HG03108 (cell line): ENCODE measurements at regions not wholly inside any gene's neighbourhood (a gene's known extent, or its start where the extent isn't known, plus 50 kb on each side); places are given as distances from the start of the nearest gene placed in this dataset.
"Not testable (repeated sequence)": the region's sequence is repeated elsewhere in the genome, so short reads cannot be mapped to it uniquely, and the experiment has no call there.

ENCODE experiments used
- ATAC-seq: cut with Tn5 transposase; IDR thresholded peaks from one replicate; pipeline ENCODE4 v1.9.1; 2021; ENCODE audit warnings: moderate library complexity; ENCODE audit not compliant: unreplicated experiment

DNA sequence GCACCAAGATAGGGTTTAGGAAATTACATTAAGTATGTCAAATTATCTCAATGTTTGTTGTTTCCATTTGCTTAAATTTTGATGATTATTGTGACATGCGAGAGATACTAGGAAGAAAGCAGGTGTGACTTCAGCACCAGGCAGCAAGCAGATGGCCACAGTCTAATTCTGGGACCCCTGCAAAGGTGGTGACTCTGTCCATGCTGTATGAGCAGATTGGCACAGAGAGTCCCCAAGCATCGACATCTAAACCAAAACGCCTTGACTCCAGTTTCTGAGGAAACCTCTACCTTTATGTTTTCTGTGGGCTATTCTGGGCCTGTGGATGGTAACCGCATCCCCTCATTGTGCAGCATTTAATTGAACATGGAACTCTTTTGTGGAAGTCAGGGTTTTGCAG is 670.1 kb upstream of the TMEM132C start:
- no peak for ATAC-seq

DNA sequence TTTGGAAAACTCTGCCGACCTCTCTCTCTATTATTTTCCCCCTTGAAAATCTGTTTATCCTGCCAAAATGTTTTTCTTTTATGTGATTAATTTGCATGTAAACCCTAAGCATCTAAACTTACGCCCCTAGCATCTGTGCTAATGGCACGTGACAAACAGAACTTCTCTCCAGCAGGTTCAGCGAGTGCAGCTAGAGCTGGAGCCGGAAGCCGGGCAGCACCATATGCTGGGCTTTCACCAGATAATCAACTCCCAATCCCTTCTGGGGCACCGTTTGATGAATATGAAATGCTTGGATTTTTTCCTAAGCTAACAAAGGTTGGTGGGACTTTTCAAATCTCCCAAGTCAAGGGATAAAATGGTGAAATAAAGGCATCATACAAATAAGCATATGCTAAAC is 667.5 kb upstream of the TMEM132C start:
- ATAC-seq: no peak

DNA sequence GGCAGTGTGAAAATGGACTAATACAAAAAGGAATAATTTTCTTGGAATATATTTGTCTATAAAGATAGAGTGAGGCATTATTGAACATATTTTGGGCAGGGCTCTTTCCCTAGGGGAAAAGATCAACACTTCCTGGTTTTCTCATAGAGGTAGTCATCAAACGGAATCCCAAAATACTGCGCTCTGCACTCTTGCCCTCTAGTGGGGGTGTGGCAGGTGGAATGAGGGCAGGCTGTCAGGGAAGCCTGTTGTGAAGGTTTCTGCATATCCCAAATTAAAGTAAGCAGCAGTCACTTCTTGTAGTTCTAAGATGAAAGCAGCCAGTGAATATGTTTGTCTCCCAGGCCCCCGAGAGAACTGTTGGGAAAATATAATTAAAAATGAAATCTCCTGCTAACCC is 666.8 kb upstream of the TMEM132C start:
- ATAC-seq: no peak

DNA sequence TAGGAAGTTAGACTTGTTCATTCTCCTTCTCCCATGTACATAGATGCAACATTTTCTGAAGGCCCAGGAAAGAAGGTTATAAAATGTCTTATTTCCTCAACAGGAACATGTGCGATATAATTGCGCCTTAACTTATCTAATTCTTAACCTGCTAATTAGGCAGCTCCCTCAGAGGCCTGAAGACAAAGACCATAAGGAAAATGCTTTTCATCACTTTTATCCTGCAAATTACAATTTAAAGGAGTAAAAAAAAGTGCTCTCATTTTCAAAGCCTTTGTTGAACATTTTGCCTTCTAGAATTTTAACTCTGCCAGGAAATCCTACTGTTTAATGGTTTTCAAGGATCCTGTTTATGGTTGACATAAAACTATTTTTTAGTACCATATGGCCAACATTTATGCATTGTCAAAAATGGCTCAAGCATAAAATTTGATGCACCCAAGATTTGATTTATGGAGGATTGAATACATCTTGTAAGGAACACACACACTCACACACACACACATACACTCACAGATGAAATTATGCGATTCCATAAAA is 660.4 kb upstream of the TMEM132C start:
- no peak for ATAC-seq

DNA sequence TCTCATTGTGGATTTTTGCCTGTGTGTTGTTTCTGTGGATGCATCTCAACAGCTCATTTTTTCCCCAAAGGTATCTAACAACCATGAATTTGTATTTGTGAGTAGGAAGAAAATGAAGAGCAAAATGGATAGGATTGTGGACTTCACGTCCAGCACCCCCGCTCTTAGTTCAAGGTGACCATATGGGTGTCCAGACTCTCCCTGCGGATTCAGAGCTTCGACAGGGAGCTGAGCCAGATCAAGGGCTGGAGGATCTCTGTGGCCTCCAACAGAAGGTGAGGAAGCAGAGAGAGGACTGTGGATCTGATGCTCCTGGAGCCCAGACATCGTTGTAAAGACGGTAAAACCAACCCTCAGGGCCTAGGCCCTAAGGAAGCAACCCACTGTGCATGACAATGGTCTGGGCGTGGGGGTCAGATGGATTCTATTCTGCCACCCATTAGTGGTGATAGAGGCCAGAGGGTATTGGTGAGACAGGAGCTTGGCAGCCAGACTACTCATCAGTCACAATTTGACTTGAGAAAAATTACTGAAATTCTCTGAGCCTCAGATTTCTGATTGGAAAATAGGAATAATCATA is 659.7 kb upstream of the TMEM132C start:
- no peak for ATAC-seq

DNA sequence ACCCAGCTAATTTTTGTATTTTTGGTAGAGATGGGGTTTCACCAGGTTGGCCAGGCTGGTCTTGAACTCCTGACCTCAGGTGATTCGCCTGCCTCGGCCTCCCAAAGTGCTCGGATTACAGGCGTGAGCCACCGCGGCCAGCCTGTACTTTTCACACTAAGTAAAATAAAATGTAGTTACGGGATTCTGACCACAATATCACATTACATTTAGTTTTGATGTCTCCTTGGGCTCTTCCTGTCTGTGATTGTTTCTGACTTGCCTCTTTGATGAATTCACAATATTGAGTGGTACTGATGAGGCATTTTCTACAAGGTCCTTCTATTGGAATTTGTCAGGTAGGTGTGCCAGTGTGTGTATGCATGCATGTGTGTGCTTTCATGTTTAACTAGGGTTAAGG is 658.6 kb upstream of the TMEM132C start:
- ATAC-seq: not testable (repeated sequence)

DNA sequence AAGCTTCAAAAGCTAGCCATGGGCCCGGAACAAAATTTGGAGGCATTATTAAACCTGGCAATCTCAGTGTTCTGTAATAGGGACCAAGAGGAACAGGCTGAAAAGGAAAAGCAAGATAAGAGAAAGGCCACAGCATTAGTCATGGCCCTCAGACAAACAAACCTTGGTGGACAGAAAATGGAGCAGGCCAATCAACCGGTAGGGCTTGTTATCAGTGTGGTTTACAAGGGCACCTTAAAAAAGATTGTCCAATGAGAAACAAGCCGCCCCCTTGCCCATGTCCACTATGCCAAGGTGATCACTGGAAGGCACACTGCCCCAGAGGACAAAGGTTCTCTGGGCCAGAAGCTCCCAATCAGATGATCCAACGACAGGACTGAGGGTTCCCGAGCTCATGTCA is 653.9 kb upstream of the TMEM132C start:
- ATAC-seq: no peak

DNA sequence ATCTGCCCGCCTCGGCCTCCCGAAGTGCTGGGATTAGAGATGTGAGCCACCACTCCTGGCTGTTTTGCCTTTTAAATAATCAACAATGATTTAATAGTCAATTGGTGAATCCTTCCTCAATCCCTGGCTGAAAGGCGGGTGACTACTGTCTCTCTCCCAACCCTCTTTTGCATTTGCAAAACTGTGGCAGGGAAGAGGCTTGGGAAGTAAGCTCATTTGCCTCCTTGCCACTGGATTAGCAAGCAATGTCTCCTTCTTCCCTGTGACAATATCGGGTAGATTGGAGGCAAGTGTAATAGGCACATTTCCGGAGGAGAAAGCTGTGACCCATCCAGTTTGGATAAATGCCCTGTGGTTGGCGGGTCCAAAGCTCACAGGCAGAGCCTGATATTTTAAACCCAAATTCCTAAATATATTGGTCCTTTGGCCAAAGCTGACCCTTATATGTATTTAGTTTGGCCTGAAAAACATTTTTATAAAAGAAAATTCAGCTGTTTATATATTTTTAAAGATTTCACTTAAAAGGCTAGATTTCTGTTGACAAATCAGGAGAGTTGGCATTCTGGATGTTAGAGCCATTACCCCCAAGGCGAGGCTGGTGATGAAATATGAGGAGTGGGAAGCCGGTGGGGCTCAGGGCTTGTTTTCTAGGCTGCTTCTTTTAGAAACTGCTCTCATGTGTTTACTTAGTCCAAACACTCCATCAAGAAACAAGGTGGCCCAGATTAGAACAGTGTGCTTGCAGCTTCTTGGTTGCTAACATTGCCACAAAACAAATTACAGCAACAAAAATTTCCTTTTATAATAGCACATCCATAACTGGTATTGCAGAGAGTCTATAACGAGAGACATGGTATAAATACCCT is 646.9 kb upstream of the TMEM132C start:
- ATAC-seq: no peak

DNA sequence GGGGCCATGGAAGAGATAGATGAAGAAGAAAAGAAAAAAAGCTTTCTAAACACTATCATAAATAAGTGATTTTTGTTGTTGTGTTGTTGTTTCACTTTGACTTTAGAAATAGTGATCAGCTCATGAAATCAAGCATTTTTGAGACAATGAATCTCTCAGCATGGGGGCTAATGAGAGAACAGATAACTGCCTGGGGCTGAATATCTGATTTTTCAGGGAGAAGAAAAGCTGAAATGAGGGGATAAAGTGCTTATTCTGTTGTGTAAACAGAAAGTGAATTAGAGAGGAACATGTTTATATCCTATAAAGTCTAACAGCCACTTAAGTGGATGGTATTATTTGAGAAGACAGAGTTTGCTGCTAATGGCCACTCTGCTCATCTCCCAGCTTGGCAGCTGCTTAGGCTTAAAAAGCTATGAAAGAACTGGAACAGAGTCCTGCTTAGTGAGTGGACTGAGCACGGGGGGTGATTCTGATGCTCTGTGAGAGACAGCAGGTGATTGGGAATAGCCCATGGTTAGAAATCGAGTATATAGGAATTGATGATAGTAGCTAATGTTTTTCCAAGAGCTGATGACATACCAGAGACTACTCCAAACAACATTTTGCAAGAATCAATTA is 646.1 kb upstream of the TMEM132C start:
- no peak for ATAC-seq

DNA sequence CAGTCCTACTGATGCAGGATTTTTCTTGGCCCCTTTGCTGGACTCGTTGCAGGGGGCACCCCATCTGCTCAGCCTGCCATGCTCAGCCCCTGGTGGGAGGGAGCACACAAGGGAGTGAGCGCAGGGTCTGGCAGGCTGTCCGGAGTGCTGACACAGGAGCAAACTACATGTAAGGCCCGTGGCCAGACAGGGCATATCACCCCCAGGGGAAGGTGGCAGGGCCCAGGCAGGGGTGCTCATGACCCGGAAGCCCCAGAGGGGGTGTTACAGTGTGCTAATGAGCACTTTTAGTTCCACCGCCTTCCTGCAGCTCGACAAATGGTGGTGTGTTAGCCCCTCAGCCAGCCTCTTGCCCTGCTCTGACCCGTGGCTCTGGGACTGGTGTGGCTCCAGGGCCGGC is 645.6 kb upstream of the TMEM132C start:
- no peak for ATAC-seq

DNA sequence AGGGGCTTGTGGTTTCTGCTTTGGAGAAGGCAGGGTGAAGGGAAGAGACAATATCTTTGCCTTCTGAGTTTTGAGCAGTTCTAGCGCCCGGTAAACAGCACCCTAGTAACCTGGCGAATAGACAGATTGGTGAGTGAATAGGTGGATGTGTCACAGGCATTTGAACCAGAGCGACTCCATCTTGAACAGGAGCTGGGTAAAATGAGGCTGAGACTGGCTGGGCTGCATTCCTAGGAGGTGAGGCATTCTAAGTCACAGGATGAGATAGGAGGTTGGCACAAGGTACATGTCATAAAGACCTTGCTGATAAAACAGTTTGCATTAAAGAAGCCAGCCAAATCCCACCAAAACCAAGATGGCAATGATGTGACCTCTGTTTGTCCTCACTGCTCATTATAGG is 643.6 kb upstream of the TMEM132C start:
- no peak for ATAC-seq

DNA sequence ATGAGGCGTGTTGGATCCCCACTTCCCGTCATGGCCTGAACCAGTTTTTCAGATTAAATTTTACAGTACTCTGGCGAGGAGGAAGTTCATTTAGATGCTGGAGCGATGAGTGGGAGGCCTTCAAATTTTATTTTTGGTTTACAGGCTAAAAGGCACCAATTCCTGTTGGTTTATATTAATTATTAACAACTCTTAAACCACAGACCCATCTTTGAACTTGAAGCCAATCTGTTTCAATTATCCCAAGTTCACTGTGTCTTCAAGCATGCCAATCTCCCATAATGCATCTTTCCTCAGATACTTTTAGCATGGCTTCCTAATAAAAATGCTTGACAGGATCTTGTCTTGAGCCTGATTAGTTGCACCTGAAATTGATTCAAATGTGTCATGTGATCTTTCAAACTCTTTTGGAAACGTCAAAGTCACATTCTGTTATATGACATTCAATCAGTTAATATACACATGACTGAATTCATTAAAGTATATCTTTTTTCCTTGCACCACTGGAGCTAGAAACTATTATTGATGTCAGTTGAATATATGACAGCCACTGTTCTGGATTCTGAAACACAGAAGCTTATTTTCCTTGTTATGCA is 641.7 kb upstream of the TMEM132C start:
- ATAC-seq: no peak

DNA sequence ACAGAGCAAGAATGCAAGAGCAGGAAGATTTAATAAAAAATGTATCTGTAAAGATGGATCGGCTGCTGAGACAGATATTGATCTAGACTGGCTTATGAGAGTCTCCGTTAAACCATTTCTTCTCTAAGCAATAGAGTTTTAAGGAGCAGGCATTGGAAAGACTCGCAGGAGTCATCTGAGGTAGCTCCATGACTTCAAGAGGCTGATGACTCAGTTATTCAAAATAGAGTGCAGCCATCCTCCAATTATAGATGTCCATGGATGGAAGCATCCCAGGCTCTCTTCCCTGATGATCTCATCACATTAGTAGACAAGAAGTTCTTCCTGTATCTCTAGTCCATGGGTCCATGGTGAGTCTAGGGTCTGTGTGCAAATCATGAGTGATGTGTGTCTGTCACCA is 638.3 kb upstream of the TMEM132C start:
- ATAC-seq: no peak

DNA sequence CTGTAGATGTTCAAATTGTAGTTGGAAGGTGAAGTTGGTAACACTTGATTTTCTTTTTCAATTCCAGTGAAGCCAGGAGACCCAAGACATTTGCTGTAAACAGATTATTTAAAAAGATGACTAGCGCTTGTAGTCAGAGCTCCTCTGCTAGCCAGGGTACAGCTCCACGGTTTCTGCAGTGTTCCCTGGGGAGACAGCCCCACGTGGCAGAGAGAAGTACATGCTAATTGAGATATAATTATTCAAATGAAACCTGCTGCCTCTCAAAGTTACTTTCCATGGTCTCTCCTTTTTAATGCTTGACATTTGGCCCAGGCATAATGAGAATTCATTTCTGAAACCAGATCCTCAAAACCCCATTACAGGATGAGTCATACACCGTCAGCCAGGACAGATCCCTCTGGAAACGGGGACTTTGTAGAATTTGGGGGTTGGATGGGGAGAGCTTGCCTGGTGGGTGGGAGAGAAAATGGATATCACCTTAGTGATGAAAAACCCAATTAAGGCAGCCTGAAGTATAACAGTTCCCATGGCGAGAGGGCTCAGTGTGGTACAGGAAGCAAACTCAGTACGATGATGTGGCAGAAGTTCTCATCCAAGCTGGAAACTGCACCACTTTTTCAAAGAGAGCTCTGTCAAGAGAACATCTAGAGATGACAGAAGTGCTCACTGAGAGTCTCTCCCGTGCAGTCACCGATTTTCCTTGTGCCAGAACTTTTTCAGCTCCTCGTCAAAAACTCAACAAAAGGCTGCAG is 637.7 kb upstream of the TMEM132C start:
- no peak for ATAC-seq

DNA sequence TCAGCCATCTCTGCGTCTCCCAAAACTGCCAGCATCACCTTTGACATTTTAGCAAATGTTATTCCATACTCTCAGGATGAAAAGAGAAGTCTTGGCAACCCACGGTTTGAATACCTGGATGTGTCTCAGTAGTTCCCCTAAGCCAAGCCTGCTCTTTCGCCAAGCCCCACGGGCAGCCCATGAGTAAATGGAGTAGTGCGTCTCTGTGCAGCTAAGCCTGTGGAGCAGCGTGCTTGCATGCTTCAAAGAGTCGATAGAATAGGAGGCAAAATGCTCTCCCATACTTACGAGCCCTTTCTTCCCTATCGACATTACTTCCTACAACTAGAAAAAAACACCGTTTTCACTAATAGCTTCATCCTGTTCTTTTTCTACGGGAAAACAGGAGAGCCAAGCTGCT is 634.5 kb upstream of the TMEM132C start:
- ATAC-seq: no peak

DNA sequence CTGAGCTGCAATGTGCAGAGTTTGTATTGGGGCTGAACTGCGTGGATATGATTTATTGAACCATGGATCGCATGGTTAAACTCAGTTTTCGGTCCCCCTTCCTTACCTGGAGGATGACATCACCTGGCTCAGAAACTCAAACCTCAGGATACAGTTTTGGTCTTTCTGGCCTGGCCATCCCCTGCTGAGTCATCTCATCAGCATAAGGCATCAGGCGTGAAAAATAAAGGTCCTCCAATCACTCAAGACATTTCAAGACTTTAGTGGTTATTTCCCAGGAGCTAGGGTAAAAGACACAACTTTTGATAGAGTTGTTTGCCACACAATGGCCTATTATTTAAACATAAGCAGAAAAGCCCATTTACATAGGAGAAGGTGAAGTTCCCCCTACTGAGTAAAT is 631.1 kb upstream of the TMEM132C start:
- ATAC-seq: no peak

DNA sequence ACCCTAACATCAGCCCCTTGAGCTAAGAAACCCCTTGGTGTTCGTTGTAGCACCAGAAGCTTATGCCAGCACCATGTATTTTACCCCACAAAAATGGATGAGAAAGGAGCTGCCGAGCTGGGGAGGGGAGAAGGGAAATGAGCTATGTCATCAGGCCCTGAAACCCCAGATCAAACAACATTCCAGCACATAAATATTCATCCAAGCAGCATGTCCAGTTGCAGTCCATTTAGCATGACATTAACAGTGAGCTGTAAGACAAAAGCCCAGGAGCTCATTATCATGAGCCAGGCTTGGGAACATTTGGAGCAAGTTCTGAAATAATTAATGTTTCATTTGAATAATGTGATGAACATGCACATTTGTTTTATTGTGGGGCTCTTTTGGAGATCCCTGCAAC is 630.1 kb upstream of the TMEM132C start:
- ATAC-seq: no peak

DNA sequence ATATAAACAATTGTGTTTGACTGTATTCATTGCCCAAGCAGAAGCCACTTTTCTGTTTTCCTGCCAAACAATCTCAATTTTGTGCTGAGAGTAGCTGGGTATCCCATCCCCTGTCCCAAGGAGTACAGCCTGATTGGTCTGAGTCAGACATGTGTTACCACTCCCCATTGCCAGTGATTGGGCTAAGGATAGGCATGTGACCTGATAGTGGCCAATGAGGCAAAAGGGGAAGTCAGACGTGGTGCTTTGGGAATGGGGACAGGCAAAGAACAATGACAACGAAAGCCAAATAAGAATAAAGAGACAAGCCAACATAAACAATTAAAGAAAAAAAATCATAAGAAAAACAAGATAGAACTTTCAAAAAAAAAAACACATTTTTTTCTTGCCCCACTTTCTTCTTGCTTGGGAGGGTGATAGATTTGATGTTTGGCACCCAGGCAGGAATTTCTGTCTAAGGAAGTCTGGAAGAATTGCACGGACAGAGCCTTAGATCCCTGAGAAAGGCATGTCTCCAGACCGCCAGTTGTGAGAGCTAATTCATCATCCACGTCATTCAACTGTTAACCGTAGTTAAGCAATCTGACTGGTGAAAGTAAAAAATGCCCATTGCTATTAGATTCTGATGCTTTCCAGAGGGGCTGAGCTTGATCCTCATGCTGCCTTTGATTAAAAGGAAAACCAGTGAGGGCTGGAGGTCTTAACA is 626.6 kb upstream of the TMEM132C start:
- no peak for ATAC-seq

DNA sequence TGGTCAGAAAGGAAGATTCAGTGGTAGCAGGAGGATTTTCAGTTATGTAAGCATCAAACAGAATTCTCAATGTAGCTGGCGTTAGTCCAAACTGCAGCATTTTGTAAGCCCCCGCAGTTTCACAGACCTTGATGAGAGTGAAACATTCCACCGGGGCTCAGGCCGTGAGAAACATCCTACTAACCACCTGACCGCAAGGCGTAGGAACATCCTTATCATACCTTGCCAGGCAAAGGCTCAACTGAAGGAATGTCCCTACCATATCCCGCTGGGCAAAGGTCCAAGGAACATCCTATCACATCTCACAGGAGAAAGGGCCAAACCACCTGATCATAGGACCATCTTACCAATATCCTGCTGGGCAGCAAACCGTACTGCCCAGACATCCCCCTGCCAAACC is 624.8 kb upstream of the TMEM132C start:
- no peak for ATAC-seq

DNA sequence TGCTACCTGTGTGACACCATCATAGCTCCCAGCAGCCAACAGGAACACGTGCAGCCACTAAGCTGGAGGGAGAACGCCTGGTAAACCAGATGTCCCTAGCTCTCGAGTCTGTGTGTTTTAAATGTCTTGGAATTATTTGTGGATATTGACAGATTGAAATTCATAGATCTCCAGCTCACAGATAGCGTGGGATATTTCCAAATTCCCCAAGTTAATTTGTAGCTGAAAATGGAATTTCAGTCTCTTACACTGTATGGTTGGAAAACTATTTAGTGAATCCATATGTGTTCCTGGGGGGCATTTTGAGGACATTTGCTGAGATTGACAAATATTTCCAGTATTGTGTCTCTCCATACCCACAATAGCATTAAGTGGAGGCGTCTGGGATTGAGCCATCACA is 618.6 kb upstream of the TMEM132C start:
- no peak for ATAC-seq
